T1000 (cell line): ENCODE measurements at regions not wholly inside any gene's neighbourhood (a gene's known extent, or its start where the extent isn't known, plus 50 kb on each side); places are given as distances from the start of the nearest gene placed in this dataset.
A peak's percentile ranks its signal among the peaks of the same experiment; 100 is the strongest.
"Not testable (repeated sequence)": the region's sequence is repeated elsewhere in the genome, so short reads cannot be mapped to it uniquely, and the experiment has no call there.

Experiments used
- DNase-seq: peaks from one replicate; lab custom pipeline; 2025; ENCODE audit warnings: mixed read lengths; lab: John Stamatoyannopoulos, UW

GRCh38 chr12:127810041-127810440 is 456.9 kb upstream of the TMEM132C start:
- peak; percentile 69 for DNase-seq

GRCh38 chr12:127810459-127810858 is 456.5 kb upstream of the TMEM132C start:
- DNase-seq = not testable (repeated sequence)

- DNase-seq = peak; percentile 13
Measured at GRCh38 chr12:127811988-127812387, 455.0 kb upstream of the TMEM132C start.

- DNase-seq = no peak
Measured at GRCh38 chr12:127813147-127813546, 453.8 kb upstream of the TMEM132C start.

GRCh38 chr12:127819056-127819455 is 447.9 kb upstream of the TMEM132C start:
- DNase-seq = no peak

GRCh38 chr12:127820271-127820670 is 446.7 kb upstream of the TMEM132C start:
- DNase-seq = no peak

GRCh38 chr12:127820846-127821245 is 446.1 kb upstream of the TMEM132C start:
- DNase-seq = no peak

- no peak for DNase-seq
Measured at GRCh38 chr12:127822809-127823411, 444.1 kb upstream of the TMEM132C start.

- no peak for DNase-seq
Measured at GRCh38 chr12:127823801-127824200, 443.2 kb upstream of the TMEM132C start.

GRCh38 chr12:127829281-127830064 is 437.5 kb upstream of the TMEM132C start:
- no peak for DNase-seq

- no peak for DNase-seq
Measured at GRCh38 chr12:127830065-127830460, 436.9 kb upstream of the TMEM132C start.

GRCh38 chr12:127830730-127831129 is 436.2 kb upstream of the TMEM132C start:
- no peak for DNase-seq

GRCh38 chr12:127832172-127832571 is 434.8 kb upstream of the TMEM132C start:
- DNase-seq = no peak

- not testable (repeated sequence) for DNase-seq
Measured at GRCh38 chr12:127836802-127837201, 430.2 kb upstream of the TMEM132C start.

- DNase-seq = no peak
Measured at GRCh38 chr12:127857661-127858060, 409.3 kb upstream of the TMEM132C start.

GRCh38 chr12:127860536-127860935 is 406.4 kb upstream of the TMEM132C start:
- DNase-seq = no peak

GRCh38 chr12:127861406-127861805 is 405.6 kb upstream of the TMEM132C start:
- no peak for DNase-seq

GRCh38 chr12:127873306-127873705 is 393.7 kb upstream of the TMEM132C start:
- DNase-seq = no peak

- no peak for DNase-seq
Measured at GRCh38 chr12:127881371-127882140, 385.4 kb upstream of the TMEM132C start.

- DNase-seq = no peak
Measured at GRCh38 chr12:127883013-127883412, 384.0 kb upstream of the TMEM132C start.

GRCh38 chr12:127885954-127886750 is 380.8 kb upstream of the TMEM132C start:
- DNase-seq = no peak

GRCh38 chr12:127886827-127887226 is 380.1 kb upstream of the TMEM132C start:
- DNase-seq = no peak
